ENCODE measurements at regions not wholly inside any gene's neighbourhood (a gene's known extent, or its start where the extent isn't known, plus 50 kb on each side); places are given as distances from the start of the nearest gene placed in this dataset.

GRCh38 chr3:54240-54639 is 142.3 kb upstream of the CHL1 start:
- no peak for TF ChIP-seq JUND (IDR thresholded peaks at IDR 0.05; ENCODE audit: low read depth)

GRCh38 chr3:56672-57071 is 139.9 kb upstream of the CHL1 start:
- no peak for TF ChIP-seq JUND (IDR thresholded peaks at IDR 0.05; ENCODE audit: low read depth)
- in situ Hi-C loops (cut with HindIII; ENCODE audit: low pct_unique_long_range_greater_than_20kb, low sequenced_read_pairs): no loop called here
- no peak for DNase-seq (ENCODE audit: low read depth in 1 of 2, low spot score in 1 of 2)

More at GRCh38 chr3:54240-54639, 142.3 kb upstream of the CHL1 start:
- in situ Hi-C loops (cut with HindIII; ENCODE audit: low pct_unique_long_range_greater_than_20kb, low sequenced_read_pairs): no loop called here
- DNase-seq (ENCODE audit: low read depth in 1 of 2, low spot score in 1 of 2): peak in 1 of 2 experiments; percentile 39

DNA sequence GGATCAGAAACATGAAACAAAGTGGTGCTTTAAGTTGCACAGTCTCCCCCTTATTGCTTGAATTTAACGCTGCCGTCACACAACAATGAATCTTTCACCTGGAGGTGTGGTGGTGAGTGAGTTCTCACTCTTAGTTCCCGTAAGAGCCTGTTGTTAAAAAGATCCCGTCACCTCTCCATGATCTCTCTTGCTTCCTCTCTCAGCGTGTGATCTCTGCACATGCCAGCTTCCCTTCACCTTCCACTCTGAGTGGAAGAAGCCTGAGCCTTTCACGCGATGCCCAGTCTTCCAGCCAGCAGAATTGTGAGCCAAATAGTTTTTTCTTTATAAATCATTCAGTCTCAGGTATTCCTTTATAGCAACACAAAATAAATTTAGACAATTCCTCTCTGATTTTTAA is 136.7 kb upstream of the CHL1 start:
- in situ Hi-C loops (cut with HindIII; ENCODE audit: low pct_unique_long_range_greater_than_20kb, low sequenced_read_pairs): no loop called here
- no peak for DNase-seq (ENCODE audit: low read depth in 1 of 2, low spot score in 1 of 2)
- no peak for TF ChIP-seq JUND (IDR thresholded peaks at IDR 0.05; ENCODE audit: low read depth)

DNA sequence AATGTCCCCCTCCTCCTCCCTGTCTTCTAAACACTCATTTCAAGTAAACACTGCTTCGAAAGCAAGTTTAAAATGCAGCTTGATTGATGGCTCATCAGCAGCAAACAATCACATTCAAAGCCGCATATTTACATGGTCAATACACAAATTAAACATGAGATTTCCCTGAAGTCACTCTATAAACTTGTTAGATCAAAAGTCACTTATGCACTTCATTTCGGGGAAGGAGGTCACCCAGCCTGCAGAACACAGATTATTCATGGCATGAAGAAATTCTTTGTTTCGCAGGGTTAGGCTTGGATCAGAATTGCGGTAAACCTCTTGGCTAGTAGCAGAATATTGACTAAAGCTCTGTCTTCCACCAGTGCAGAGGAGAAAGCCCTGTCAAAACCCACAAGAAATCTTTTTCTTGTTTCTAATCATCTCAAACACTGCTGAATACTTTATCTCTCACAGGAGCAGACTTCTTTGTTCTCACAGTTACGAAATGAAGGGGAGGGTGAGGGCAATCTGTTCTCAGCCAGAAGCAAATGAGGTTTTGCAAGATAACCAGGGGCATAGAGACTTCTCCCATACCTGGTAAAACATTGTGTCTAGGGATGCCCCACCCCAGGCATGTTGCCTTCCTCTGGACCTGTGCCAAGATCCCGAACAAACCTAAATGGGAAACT is 133.3 kb upstream of the CHL1 start:
- in situ Hi-C loops (cut with HindIII; ENCODE audit: low pct_unique_long_range_greater_than_20kb, low sequenced_read_pairs): no loop called here
- no peak for DNase-seq (ENCODE audit: low read depth in 1 of 2, low spot score in 1 of 2)
- TF ChIP-seq JUND (IDR thresholded peaks at IDR 0.05; ENCODE audit: low read depth): no peak

- TF ChIP-seq JUND (IDR thresholded peaks at IDR 0.05; ENCODE audit: low read depth): no peak
- DNase-seq (ENCODE audit: low read depth in 1 of 2, low spot score in 1 of 2): no peak
- in situ Hi-C loops (cut with HindIII; ENCODE audit: low pct_unique_long_range_greater_than_20kb, low sequenced_read_pairs): no loop called here
These were observed 126.9 kb upstream of the CHL1 start for GRCh38 chr3:69690-70089.

- DNase-seq (ENCODE audit: low read depth in 1 of 2, low spot score in 1 of 2): no peak
- in situ Hi-C loops (cut with HindIII; ENCODE audit: low pct_unique_long_range_greater_than_20kb, low sequenced_read_pairs): no loop called here
- no peak for TF ChIP-seq JUND (IDR thresholded peaks at IDR 0.05; ENCODE audit: low read depth)
These were observed 123.8 kb upstream of the CHL1 start for GRCh38 chr3:72776-73175.

GRCh38 chr3:73271-73670 is 123.3 kb upstream of the CHL1 start:
- no peak for TF ChIP-seq JUND (IDR thresholded peaks at IDR 0.05; ENCODE audit: low read depth)

GRCh38 chr3:74676-75243 is 121.8 kb upstream of the CHL1 start:
- no peak for DNase-seq (ENCODE audit: low read depth in 1 of 2, low spot score in 1 of 2)
- in situ Hi-C loops (cut with HindIII; ENCODE audit: low pct_unique_long_range_greater_than_20kb, low sequenced_read_pairs): no loop called here
- TF ChIP-seq JUND (IDR thresholded peaks at IDR 0.05; ENCODE audit: low read depth): no peak

More at GRCh38 chr3:73271-73670, 123.3 kb upstream of the CHL1 start:
- in situ Hi-C loops (cut with HindIII; ENCODE audit: low pct_unique_long_range_greater_than_20kb, low sequenced_read_pairs): no loop called here
- DNase-seq (ENCODE audit: low read depth in 1 of 2, low spot score in 1 of 2): no peak

DNA sequence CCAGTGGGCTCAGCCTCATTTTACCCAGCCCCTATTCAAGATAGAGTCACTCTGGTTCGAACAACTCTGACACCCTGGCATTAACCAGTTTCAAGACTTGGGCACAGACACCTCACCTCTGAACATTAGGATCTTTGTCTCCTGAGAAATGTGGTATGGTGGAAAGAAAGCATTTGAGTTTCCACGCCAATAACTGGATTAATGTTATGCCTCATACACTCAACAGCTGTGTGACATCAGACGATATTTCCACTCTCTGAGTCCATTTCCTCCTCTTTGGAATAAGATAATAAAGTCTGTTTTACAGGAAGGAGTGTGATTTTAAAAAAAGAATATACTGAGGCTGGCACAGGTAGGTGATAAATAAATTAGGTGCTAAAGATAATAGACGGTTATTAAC is 121.3 kb upstream of the CHL1 start:
- TF ChIP-seq JUND (IDR thresholded peaks at IDR 0.05; ENCODE audit: low read depth): no peak
- in situ Hi-C loops (cut with HindIII; ENCODE audit: low pct_unique_long_range_greater_than_20kb, low sequenced_read_pairs): no loop called here
- no peak for DNase-seq (ENCODE audit: low read depth in 1 of 2, low spot score in 1 of 2)

DNA sequence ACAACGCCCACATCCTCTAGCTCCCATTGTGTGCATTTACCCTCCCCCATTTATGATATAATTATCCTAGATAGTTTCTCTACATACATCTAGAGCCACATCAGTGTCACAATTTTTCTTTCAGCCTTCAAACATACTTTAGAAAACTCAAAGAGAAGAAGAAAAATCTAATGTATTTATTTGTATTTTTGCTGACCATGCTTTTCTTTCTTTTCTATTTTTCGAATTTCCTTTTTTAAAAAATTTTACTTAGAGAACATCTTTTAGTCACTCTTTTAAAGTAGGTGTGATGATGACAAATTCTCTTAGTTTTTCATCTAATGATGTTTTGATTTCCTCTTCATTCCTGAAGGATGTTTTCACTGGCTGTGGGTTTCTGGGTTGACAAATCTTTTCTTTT is 117.0 kb upstream of the CHL1 start:
- in situ Hi-C loops (cut with HindIII; ENCODE audit: low pct_unique_long_range_greater_than_20kb, low sequenced_read_pairs): no loop called here
- DNase-seq (ENCODE audit: low read depth in 1 of 2, low spot score in 1 of 2): no peak
- TF ChIP-seq JUND (IDR thresholded peaks at IDR 0.05; ENCODE audit: low read depth): no peak

DNA sequence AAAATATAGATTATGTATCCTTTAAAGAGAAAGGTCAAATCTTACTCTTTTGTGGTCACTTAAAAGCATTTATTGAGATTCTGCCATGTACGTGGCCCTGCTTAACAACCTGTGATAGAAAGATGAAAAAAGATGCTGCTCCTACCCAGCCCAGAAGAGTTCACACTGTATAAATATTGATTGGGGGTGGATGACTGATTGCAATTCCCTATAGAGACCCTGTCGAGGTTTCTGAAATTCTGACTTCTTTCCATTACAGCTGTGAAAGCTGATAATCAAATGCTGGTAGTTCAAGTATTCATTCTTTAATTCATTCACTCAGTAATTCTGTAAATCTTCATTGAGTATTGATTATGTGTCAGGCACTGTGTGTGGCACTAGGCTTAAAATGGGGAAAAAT is 114.1 kb upstream of the CHL1 start:
- no peak for TF ChIP-seq JUND (IDR thresholded peaks at IDR 0.05; ENCODE audit: low read depth)
- DNase-seq (ENCODE audit: low read depth in 1 of 2, low spot score in 1 of 2): no peak
- in situ Hi-C loops (cut with HindIII; ENCODE audit: low pct_unique_long_range_greater_than_20kb, low sequenced_read_pairs): no loop called here

DNA sequence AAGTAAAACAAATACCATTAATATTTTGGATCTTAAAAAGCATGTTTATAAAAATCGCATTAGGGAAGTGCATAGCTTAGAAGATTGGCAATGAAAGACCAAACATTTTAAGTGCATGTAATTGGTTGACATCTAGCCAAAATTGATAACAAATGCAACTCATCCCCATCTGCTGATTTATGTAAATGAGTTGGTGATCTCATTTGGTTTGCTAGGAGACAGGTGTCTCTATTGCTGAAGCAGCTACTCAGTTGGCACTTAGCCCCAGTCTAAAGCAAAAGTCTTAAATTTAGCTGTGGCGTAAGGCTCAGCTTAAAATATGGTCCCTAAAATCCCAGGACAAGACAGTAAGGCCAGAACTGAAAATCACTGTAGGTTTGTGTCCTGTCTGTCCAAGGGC is 113.5 kb upstream of the CHL1 start:
- TF ChIP-seq JUND (IDR thresholded peaks at IDR 0.05; ENCODE audit: low read depth): no peak
- DNase-seq (ENCODE audit: low read depth in 1 of 2, low spot score in 1 of 2): no peak
- in situ Hi-C loops (cut with HindIII; ENCODE audit: low pct_unique_long_range_greater_than_20kb, low sequenced_read_pairs): no loop called here

GRCh38 chr3:85180-85579 is 111.4 kb upstream of the CHL1 start:
- DNase-seq (ENCODE audit: low read depth in 1 of 2, low spot score in 1 of 2): no peak
- in situ Hi-C loops (cut with HindIII; ENCODE audit: low pct_unique_long_range_greater_than_20kb, low sequenced_read_pairs): no loop called here
- no peak for TF ChIP-seq JUND (IDR thresholded peaks at IDR 0.05; ENCODE audit: low read depth)

DNA sequence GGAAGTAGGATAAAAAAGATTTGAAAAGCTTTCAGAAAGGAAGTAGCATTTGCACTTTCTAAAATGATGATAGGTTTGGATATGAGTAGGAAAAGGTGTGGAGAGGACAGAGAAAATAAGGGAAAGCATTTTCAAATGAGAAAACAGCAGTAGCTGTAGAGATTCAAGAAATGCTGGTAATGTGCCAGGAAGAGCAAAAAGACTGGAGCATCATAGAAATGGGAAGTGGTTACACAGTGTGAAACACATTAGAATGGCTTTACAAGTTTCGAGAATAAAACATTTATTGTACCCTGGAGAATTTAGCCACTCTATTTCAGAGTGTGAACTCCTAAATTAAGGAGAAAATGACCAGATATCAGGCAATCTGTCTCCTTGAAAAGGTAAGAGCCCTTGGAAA is 108.3 kb upstream of the CHL1 start:
- in situ Hi-C loops (cut with HindIII; ENCODE audit: low pct_unique_long_range_greater_than_20kb, low sequenced_read_pairs): no loop called here
- DNase-seq (ENCODE audit: low read depth in 1 of 2, low spot score in 1 of 2): no peak
- no peak for TF ChIP-seq JUND (IDR thresholded peaks at IDR 0.05; ENCODE audit: low read depth)

All from T47D (cell line).